OCI-LY7 (cell line): ENCODE measurements at regions not wholly inside any gene's neighbourhood (a gene's known extent, or its start where the extent isn't known, plus 50 kb on each side); places are given as distances from the start of the nearest gene placed in this dataset.

Source experiments
- EZH2phosphoT487 ChIP-seq: fragments of 200-600 bp; sonication (generic); IDR thresholded peaks from 2 replicates; pipeline ENCODE4 v1.6.1; 2018; ENCODE audit warnings: low read depth, borderline replicate concordance, mild to moderate bottlenecking, mixed run types, antibody characterized with exemption, low read length, moderate library complexity, mixed read lengths
- TF ChIP-seq, protein P1 (sequence below): fragments of 200-600 bp; sonication (generic); conservative IDR thresholded peaks from 2 replicates; pipeline ENCODE4 v1.5.1; 2014; ENCODE audit warnings: mild to moderate bottlenecking, antibody characterized with exemption, low read length, moderate library complexity, mixed read lengths

DNA sequence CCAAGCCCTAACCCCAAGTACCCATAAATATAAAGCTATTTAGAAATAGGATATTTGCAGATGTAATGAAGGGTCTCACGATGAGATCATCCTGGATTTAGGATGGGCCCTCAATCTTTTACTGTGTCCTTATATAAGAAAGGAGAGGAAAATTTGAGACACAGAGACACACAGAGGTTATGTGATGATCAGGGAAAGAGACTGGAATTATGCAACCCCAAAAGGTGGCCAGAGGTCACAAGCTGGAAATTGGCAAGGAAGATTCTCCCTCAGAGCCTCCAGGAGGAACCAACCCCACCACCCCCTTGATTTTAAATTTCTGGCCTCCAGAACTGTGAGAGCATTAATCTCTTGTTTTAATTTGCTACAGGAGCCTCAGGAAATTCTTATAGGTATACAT lies 334.9 kb upstream of the PRICKLE1 start:
- TF ChIP-seq, protein P1, sequence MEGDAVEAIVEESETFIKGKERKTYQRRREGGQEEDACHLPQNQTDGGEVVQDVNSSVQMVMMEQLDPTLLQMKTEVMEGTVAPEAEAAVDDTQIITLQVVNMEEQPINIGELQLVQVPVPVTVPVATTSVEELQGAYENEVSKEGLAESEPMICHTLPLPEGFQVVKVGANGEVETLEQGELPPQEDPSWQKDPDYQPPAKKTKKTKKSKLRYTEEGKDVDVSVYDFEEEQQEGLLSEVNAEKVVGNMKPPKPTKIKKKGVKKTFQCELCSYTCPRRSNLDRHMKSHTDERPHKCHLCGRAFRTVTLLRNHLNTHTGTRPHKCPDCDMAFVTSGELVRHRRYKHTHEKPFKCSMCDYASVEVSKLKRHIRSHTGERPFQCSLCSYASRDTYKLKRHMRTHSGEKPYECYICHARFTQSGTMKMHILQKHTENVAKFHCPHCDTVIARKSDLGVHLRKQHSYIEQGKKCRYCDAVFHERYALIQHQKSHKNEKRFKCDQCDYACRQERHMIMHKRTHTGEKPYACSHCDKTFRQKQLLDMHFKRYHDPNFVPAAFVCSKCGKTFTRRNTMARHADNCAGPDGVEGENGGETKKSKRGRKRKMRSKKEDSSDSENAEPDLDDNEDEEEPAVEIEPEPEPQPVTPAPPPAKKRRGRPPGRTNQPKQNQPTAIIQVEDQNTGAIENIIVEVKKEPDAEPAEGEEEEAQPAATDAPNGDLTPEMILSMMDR, result no peak
- no peak for TF ChIP-seq EZH2phosphoT487
